ENCODE measurements at regions not wholly inside any gene's neighbourhood (a gene's known extent, or its start where the extent isn't known, plus 50 kb on each side); places are given as distances from the start of the nearest gene placed in this dataset.
"Not testable (repeated sequence)": the region's sequence is repeated elsewhere in the genome, so short reads cannot be mapped to it uniquely, and the experiment has no call there.

DNA sequence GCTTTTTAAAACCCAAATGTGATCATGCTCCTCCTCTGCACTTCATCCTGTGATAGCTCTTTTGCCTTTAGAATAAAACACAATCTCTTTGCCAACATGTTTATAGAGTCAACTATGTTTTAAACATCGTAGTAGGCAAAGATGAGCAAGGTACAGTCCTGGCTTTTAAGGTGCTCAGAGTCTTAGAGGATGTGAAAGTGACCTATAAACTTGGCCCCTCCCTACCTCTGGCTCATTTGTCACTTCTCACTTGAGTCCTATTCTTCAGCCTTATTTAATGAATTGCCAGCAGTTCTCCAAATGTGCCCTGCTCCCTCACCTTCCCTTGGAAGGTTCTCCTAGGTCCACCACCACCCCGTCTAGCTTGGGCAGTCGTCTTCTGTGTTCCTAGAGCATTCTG lies 617.0 kb upstream of the NR5A2 start:
- DNase-seq (ENCODE audit: low read depth in 3 of 3) = no peak

GRCh38 chr1:199411506-199411905 lies 616.0 kb upstream of the NR5A2 start:
- DNase-seq (ENCODE audit: low read depth in 3 of 3) = no peak

DNA sequence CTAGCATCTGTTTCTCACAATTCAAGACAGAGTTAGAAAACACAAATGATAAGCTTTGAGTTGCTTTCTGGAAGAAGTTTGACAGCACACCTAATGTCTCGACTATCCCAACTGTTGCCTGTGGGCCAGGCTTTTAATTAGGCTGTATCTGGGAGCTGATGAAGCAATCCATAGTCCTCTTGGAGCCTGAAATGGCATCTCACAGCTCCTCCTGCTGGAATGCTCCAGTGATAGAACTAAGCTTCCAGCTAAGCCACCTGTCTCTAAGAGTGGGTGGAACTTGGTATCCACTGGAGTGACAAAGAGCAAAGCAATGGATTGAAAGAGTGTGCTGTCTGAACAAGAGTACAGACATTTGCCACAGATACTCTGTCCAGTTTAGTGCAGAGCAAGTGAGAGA lies 605.3 kb upstream of the NR5A2 start:
- DNase-seq (ENCODE audit: low read depth in 3 of 3) = no peak

GRCh38 chr1:199447906-199448305 lies 579.6 kb upstream of the NR5A2 start:
- DNase-seq (ENCODE audit: low read depth in 3 of 3) = no peak

GRCh38 chr1:199448646-199449045 lies 578.9 kb upstream of the NR5A2 start:
- DNase-seq (ENCODE audit: low read depth in 3 of 3) = no peak

GRCh38 chr1:199449221-199449620 lies 578.3 kb upstream of the NR5A2 start:
- no peak for DNase-seq (ENCODE audit: low read depth in 3 of 3)

- DNase-seq (ENCODE audit: low read depth in 3 of 3) = no peak
These were observed 577.8 kb upstream of the NR5A2 start for GRCh38 chr1:199449681-199450080.

DNA sequence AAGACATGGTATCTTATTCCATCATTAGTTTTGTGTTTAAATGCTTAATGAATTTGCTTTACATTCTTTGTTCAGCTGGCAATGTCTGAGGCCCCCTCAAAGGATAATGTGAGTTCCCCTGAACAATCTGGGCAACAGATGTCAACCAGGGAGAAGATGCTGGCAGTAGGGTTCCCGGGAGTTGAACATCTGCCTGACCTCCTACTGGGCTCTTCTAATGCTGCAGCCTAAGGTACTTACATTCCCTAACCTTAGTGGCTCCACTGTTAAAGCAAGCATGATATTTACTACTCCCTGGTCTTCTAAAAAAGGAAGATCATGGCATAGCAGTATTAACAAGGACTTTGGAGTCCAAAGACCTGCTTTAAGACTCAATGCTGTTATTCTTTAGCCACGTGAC lies 574.9 kb upstream of the NR5A2 start:
- no peak for DNase-seq (ENCODE audit: low read depth in 3 of 3)

DNA sequence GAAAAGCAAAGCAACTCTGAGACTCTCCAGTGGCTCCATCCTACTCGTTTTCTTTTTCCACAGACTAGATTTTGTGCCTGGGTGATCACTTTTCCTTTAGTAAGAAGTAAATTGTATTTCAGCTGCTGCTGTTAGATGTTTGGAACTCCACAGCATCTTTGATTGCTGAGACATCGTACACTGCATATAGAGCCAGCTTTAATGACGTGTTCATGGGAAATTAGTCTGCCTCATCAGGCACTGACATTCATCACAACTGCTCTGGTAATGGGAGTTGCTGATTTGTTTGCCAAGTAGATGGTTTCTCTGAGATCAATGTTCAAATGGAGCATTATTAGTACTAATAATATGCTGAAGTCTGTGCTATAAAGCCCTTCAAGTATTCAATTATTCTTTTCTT lies 573.8 kb upstream of the NR5A2 start:
- DNase-seq (ENCODE audit: low read depth in 3 of 3) = no peak

DNA sequence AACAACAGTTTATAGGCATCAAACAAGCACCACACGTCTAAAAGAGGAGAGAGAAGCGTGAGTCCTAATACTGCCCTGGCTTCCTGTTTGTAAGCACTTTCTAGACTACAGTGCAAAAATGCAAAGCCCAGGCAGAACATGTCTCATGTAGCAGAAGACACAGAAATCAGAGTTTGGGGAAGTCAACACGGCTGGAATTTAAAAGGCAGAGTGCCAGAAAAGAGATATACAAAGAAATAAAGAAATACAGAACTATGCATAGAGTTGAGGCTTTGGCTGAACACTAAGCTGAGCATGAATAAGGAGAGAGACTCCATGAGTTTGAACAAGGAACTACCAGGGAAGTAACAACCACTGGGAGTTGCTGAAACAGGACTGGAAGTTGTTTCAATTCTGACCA lies 566.6 kb upstream of the NR5A2 start:
- DNase-seq (ENCODE audit: low read depth in 3 of 3) = no peak

DNA sequence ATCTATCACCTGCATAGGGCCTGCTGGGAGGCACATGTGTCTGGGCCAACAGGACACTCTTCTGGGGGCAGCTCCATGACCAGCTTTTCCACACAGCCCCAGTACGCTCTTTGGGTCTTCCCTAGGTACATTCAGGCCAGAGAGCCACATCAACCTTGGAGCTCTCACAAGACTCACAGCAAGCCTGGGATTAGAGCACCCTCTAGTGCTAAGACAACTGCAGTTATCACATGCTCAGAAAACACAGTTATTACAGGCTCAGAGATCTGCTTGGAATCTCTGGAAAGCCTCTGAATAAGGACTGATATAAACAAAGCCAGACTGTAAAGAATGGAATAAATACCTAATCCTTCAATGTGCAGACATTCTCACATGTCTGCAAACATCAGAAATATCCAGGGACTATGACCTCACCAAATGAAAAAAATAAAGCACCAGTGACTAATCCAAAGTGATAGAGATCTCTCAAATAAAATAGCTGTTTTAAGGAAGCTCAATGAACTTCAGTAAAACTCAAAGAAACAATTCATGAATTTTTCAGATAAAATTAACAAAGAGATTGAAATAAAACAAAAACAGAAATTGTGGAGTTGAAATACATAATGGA lies 563.9 kb upstream of the NR5A2 start:
- DNase-seq (ENCODE audit: low read depth in 3 of 3) = no peak

GRCh38 chr1:199466961-199467360 lies 560.5 kb upstream of the NR5A2 start:
- DNase-seq (ENCODE audit: low read depth in 3 of 3) = no peak

- no peak for DNase-seq (ENCODE audit: low read depth in 3 of 3)
These were observed 555.5 kb upstream of the NR5A2 start for GRCh38 chr1:199472018-199472417.

DNA sequence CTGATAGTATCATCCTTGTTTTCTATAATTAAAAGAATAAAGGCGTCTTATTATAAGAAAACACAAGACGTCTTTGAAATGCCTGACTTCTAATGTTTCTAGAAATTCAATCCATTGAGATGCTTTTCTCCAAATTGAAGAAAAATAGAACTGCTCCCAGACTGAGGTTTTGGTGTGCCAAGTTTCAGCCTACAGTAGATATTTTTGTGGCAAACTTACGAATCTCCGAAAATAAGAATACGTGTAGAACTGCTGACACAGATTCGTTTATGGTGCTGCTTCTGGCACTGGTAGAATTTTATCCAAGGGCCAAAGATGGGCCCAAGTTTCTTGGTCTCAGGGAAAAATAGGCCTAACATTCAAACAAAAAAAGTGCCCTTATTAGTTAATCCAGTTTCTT lies 554.5 kb upstream of the NR5A2 start:
- no peak for DNase-seq (ENCODE audit: low read depth in 3 of 3)

GRCh38 chr1:199474738-199475137 lies 552.8 kb upstream of the NR5A2 start:
- no peak for DNase-seq (ENCODE audit: low read depth in 3 of 3)

GRCh38 chr1:199482426-199482825 lies 545.1 kb upstream of the NR5A2 start:
- no peak for DNase-seq (ENCODE audit: low read depth in 3 of 3)

- DNase-seq (ENCODE audit: low read depth in 3 of 3) = no peak
These were observed 537.9 kb upstream of the NR5A2 start for GRCh38 chr1:199489594-199489993.

GRCh38 chr1:199490769-199491527 lies 536.6 kb upstream of the NR5A2 start:
- DNase-seq (ENCODE audit: low read depth in 3 of 3) = no peak

DNA sequence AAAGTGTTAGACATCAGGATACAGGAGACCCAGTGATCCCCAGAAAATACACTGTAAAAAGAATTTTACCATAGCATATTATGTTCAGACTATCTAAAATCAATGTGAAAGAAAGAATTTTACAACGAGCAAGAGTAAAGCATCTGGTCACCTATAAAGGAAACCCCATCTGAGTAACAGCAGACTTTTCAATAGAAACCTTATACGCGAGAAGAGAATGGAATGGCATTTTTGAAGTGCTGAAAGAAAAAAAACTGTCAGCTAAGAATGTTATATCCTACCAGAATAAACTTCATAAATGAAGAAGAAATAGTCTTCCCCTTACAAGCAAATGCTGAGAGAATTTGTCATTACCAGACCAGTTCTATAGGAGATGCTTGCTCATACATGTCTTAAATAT lies 532.1 kb upstream of the NR5A2 start:
- DNase-seq (ENCODE audit: low read depth in 3 of 3) = no peak

GRCh38 chr1:199498802-199499201 lies 528.7 kb upstream of the NR5A2 start:
- DNase-seq (ENCODE audit: low read depth in 3 of 3) = not testable (repeated sequence)

DNA sequence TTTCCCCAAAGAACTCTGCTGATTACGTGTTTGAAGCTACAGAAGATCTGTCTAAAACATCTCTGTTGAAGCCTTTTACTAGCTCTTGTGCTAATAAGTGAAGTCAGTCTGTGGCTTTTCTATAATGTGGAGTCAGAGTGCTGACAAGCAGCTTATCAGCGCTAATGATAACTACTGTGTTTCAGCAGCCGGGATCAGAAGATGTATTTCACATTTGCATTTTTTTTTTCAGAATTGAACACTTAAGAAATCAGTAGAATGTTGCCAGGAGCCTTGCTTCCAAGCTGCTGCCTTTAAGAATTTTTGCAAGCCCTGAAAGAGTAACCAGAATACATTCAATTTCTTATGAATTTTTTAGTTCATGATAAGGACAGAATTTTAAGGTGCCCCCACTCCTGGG lies 519.4 kb upstream of the NR5A2 start:
- no peak for DNase-seq (ENCODE audit: low read depth in 3 of 3)

GRCh38 chr1:199508653-199509052 lies 518.9 kb upstream of the NR5A2 start:
- no peak for DNase-seq (ENCODE audit: low read depth in 3 of 3)

- no peak for DNase-seq (ENCODE audit: low read depth in 3 of 3)
These were observed 518.1 kb upstream of the NR5A2 start for GRCh38 chr1:199509456-199509855.

GRCh38 chr1:199510314-199510713 lies 517.2 kb upstream of the NR5A2 start:
- DNase-seq (ENCODE audit: low read depth in 3 of 3) = no peak

All from stimulated activated CD4-positive, alpha-beta T cell treated with anti-CD3 and anti-CD28 coated beads, TNF-alpha, amount 100 ng/mL, for 4 hours (primary cell).